ENCODE measurements at regions not wholly inside any gene's neighbourhood (a gene's known extent, or its start where the extent isn't known, plus 50 kb on each side); places are given as distances from the start of the nearest gene placed in this dataset.

GRCh38 chr7:32256376-32256775 is 186.2 kb upstream of the PDE1C start:
- TF ChIP-seq CTCF (IDR thresholded peaks at IDR 0.05) (no peak), POLR2A (IDR thresholded peaks at IDR 0.05) (no peak)

All from lower leg skin (tissue), 3 donors.